ENCODE measurements at regions not wholly inside any gene's neighbourhood (a gene's known extent, or its start where the extent isn't known, plus 50 kb on each side); places are given as distances from the start of the nearest gene placed in this dataset.

- no TSS peak for BruUV-seq (replicated peaks)
- Histone ChIP-seq H4K20me1 (ENCODE audit: insufficient read depth, low read length) (no peaks in the 10 kb centered on the region), H3K36me3 (ENCODE audit: insufficient read depth, low read length) (no peaks in the 10 kb centered on the region), H3K4me3 (ENCODE audit: low read depth, low read length, poor library complexity, severe bottlenecking) (no peak overlapping the region), H3K4me1 (ENCODE audit: insufficient read depth, low read length, poor library complexity, severe bottlenecking) (no peaks in the 10 kb centered on the region), H3K27ac (ENCODE audit: low read depth, low read length, poor library complexity, severe bottlenecking) (no peak overlapping the region), H3K4me2 (ENCODE audit: low read length) (no peak overlapping the region), H3K9me2 (ENCODE audit: insufficient read depth, low read length) (no peaks in the 10 kb centered on the region), H3K79me2 (ENCODE audit: insufficient read depth, low read depth, low read length) (no peaks in the 10 kb centered on the region), H3K9me3 (ENCODE audit: low read length) (no peaks in the 10 kb centered on the region), H2AFZ (ENCODE audit: low read length) (no peak overlapping the region)
- intact Hi-C loops (cut with micrococcal nuclease; ENCODE audit: unreplicated experiment) = no loop called here
- TF ChIP-seq CTCF (conservative IDR thresholded peaks at IDR 0.05; ENCODE audit: low read length) = no peak
- no peak for TF ChIP-seq EZH2phosphoT487 (IDR thresholded peaks at IDR 0.05; ENCODE audit: borderline replicate concordance, low read depth, low read length)
- CTCF ChIA-PET (ENCODE audit: unreplicated experiment) = no interaction called here
- POLR2A ChIA-PET = no interaction called here
- no peak for DNase-seq (ENCODE audit: low spot score)
Measured at GRCh38 chr13:55543053-55543452, 1597.7 kb upstream of the PRR20A start.

- Histone ChIP-seq H3K4me3 (ENCODE audit: low read depth, low read length, poor library complexity, severe bottlenecking) (no peak overlapping the region), H2AFZ (ENCODE audit: low read length) (no peak overlapping the region), H3K4me1 (ENCODE audit: insufficient read depth, low read length, poor library complexity, severe bottlenecking) (no peaks in the 10 kb centered on the region), H3K9me3 (ENCODE audit: low read length) (0 out of 2 replicates have a peak, but pooled peaks cover 9% of the 10 kb centered on the region), H4K20me1 (ENCODE audit: insufficient read depth, low read length) (no peaks in the 10 kb centered on the region), H3K9me2 (ENCODE audit: insufficient read depth, low read length) (no peaks in the 10 kb centered on the region), H3K36me3 (ENCODE audit: insufficient read depth, low read length) (no peaks in the 10 kb centered on the region), H3K27ac (ENCODE audit: low read depth, low read length, poor library complexity, severe bottlenecking) (no peak overlapping the region), H3K4me2 (ENCODE audit: low read length) (no peak overlapping the region), H3K79me2 (ENCODE audit: insufficient read depth, low read depth, low read length) (no peaks in the 10 kb centered on the region)
- POLR2A ChIA-PET = no interaction called here
- TF ChIP-seq EZH2phosphoT487 (IDR thresholded peaks at IDR 0.05; ENCODE audit: borderline replicate concordance, low read depth, low read length) (no peak), CTCF (conservative IDR thresholded peaks at IDR 0.05; ENCODE audit: low read length) (no peak)
- intact Hi-C loops (cut with micrococcal nuclease; ENCODE audit: unreplicated experiment) = no loop called here
- CTCF ChIA-PET (ENCODE audit: unreplicated experiment) = no interaction called here
- DNase-seq (ENCODE audit: low spot score) = no peak
- no TSS peak for BruUV-seq (replicated peaks)
Measured at GRCh38 chr13:55550624-55551023, 1590.1 kb upstream of the PRR20A start.

GRCh38 chr13:55553701-55554100 lies 1587.0 kb upstream of the PRR20A start:
- intact Hi-C loops (cut with micrococcal nuclease; ENCODE audit: unreplicated experiment) = no loop called here
- CTCF ChIA-PET (ENCODE audit: unreplicated experiment) = no interaction called here
- no peak overlapping the region for H2AFZ ChIP-seq (ENCODE audit: low read length)
- no peaks in the 10 kb centered on the region for H3K36me3 ChIP-seq (ENCODE audit: insufficient read depth, low read length)
- H3K4me2 ChIP-seq (ENCODE audit: low read length) = no peak overlapping the region
- no peak overlapping the region for H3K4me3 ChIP-seq (ENCODE audit: low read depth, low read length, poor library complexity, severe bottlenecking)
- DNase-seq (ENCODE audit: low spot score) = no peak
- no TSS peak for BruUV-seq (replicated peaks)
- H3K4me1 ChIP-seq (ENCODE audit: insufficient read depth, low read length, poor library complexity, severe bottlenecking) = no peaks in the 10 kb centered on the region
- no peak for TF ChIP-seq EZH2phosphoT487 (IDR thresholded peaks at IDR 0.05; ENCODE audit: borderline replicate concordance, low read depth, low read length)
- TF ChIP-seq CTCF (conservative IDR thresholded peaks at IDR 0.05; ENCODE audit: low read length) = no peak
- H3K27ac ChIP-seq (ENCODE audit: low read depth, low read length, poor library complexity, severe bottlenecking) = no peak overlapping the region
- no peaks in the 10 kb centered on the region for H3K79me2 ChIP-seq (ENCODE audit: insufficient read depth, low read depth, low read length)
- 0 out of 2 replicates have a peak, but pooled peaks cover 9% of the 10 kb centered on the region for H3K9me3 ChIP-seq (ENCODE audit: low read length)
- H4K20me1 ChIP-seq (ENCODE audit: insufficient read depth, low read length) = no peaks in the 10 kb centered on the region
- no peaks in the 10 kb centered on the region for H3K9me2 ChIP-seq (ENCODE audit: insufficient read depth, low read length)
- POLR2A ChIA-PET = no interaction called here
